HUDEP-2 (cell line): ENCODE measurements at regions not wholly inside any gene's neighbourhood (a gene's known extent, or its start where the extent isn't known, plus 50 kb on each side); places are given as distances from the start of the nearest gene placed in this dataset.

Experiments used
- DNase-seq, 76 experiments: peaks; one replicate each; lab custom pipeline; 2025; ENCODE audit not compliant: unreplicated experiment in 76 of 76; lab: John Stamatoyannopoulos, UW

DNA sequence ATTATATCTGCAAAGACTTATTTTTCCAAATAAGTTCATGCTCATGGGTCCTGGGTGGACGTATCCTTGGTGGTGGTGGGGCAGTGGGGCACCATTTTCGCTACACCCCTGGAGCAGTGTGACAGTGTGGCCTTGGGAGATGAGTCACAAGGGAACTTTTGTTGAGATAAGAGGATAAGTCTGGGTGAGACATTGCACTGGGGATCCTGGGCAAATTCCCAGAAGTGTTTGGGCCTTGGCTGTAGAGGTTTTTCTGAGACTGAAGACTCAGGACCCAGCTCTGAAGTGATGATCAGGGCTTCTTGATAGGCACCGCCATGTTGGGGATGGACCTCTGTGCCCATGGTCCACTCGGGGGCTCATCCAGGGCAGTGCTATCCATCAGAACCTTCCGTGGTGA lies 149.4 kb downstream of the MACROH2A1 start:
- peak in 43 of 76 experiments; percentile 7 to 66 (median 35) for DNase-seq

DNA sequence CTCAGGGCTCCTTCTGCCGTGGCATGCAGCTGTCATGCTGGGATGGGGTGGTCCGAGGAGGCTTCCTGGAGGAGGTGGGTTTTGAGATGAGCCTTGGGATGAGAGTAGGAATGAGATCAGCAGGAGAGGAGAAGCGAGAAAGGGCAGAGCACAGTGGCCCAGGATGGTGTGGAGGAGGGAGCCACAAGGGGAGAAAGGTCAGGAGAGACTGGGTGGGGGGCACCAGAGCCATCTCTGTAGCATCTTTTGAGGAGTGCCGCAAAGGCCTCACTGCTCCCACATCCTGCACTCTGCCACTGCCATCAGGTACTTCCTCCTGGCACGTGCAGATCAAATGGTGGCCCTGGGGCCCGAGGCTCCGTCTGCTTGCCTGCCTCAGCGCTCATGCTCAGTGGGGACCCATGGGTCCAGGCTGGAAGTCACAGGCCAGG lies 150.2 kb downstream of the MACROH2A1 start:
- DNase-seq, result no peak

DNA sequence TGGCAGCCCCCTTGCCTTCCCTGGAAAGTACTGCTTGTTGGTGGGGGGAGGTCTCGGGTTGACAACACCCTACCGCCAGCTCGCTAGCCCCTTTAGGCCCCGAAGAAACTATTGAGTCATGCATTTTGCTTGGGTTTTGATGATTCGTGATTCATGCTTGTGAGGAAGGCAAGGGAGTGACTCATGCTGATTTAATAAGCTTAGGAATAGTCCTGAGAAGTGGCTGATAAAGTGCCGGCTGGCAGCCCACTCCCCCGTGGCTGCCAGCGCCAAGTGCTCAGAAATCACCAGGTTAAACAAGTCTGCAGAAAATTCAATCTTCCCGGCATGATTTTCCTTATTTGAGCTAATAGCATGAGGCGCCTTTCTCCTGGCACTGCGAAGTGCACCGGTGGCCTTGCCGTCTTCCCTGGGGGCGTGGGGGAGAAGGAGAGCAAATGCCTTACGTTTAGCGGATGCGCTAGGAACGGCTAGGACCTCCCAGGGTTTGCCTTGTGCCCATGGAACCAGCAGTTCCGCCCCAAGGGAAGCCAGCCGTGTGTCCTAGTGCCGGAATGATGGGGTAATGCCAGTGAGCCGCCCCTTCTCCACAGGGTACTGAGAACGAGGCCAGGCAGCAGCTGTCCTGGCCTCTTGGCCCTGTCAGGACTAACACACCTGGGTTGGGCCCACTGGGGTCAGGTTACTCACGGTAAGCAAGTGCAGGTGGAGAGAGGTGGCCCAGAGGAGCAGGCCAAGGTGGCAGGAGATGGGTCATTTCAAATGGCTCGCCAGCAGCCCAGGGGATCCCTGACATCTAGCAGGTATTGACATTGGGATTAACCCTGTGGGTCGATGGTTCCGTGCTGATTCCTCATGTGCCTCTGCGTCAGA lies 151.9 kb downstream of the MACROH2A1 start:
- peak in 15 of 76 experiments; percentile 5 to 44 (median 20) for DNase-seq

DNA sequence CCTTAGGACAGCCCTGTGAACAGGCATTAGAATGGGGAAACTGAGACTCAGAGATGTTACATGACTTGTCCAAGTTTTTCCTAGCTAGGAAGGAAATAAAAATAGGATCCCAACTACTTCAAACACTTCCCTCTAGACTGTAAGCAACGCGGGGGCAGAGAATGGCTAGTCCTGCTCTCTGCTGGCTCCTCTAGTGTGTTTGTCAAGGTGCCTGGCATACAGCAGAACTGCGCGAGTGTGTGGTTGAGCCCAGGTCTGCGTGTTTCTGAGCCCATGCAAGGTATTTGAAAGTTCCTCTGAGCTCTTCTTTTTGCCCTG lies 152.5 kb downstream of the MACROH2A1 start:
- no peak for DNase-seq

DNA sequence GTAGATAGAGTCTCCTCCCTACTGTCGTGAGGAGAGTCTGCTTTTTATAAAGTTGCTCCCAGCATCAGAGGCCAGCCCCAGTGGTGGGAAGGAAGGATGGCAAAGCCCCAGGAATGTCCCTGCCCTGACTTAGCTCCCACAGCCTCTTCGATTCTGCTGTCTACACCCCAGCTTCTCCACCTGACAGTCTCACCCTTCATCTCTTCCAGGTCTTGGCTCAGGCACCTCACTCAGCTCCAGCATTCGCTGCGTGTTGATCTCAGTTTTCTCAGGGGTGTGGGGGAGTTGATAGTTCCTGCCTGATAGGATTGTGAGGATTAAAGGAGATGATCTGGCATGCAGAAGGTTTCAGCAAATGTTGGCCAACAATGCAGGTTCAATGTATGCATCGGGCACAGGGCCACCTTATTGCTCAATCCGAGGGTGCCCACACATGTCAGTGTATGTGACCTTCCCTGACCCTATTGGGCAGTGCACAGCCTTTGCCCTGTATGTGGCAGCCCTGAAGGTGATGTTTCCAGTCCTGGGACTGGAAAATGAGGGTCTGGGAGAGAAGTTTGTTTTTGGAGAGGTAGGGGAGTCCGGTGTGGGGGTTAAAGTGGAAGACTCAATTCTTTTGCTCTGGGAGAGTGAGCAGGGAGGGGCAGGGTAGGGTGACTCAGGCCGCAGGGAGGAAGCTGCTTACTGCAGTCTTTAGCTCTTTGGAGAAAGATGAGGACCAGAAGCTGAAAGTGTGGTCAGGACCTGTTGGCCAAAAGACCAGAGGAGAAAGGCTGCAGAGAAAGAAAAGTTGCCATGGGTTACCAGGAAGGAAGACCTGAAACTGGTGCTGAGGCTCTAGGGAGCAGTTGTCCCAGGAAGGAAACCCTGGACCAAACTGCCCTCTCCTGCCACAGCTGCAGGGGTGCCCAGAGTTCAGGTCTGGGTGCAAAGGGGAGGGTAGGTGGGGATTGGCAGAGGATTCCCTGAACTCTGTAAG lies 153.2 kb downstream of the MACROH2A1 start:
- DNase-seq, result no peak

- DNase-seq, result no peak
These were observed 154.4 kb downstream of the MACROH2A1 start for GRCh38 chr5:135244620-135245021.

- DNase-seq, result no peak
These were observed 155.3 kb downstream of the MACROH2A1 start for GRCh38 chr5:135243556-135244285.

DNA sequence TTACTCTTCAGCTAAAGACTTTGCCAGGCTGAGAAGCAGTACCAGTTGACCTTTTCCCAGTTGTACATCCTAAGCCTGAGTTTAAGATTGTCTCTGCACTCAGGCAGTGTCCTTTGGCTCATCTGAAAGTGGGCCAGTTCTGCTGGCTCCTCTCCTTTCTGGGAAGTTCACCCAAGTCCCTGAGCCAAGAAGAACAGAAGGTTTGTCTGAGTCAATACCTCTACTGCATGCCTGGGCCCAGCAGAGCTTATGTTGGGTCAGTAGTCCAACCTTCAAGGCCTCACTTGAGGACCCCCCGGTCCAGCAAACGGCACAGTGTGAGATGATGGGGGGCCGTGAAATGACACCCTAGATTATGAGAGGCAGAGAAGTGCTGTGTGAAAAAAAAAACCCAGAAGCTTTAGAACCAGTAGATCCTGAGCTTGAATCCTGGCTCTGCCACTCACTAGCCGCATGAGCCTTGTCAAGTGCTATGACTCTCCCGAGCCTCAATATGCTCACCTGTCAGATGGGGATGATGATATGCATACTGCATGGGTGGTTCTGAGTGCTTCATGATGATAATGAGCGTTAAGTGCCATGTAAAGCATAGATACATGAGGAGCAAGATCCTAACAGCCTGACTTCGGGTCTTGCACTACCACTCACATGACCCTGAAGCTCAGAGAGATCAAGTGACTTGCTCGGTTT lies 156.0 kb downstream of the MACROH2A1 start:
- no peak for DNase-seq

GRCh38 chr5:135242021-135242865 lies 156.8 kb downstream of the MACROH2A1 start:
- no peak for DNase-seq

DNA sequence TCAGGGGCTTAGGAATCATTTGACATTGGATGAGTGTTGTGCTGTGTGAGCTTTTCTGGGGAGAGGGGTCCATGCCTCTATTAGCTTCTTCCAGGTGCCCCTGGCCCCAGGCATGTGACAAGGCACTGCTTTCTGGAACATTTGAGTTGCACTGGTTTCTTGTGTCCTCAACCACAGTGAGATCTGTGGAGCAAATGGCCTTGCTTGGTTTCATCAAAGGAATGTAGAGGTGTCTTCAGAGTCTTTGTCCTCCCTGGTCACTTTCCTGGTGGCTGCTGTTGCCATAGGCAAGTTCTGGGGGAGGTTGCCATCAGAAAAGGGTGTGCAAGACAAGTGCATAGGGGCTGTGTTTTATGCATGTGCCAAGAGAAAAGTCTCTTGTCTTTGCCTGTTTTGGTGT lies 157.5 kb downstream of the MACROH2A1 start:
- DNase-seq, result no peak

GRCh38 chr5:135240781-135241360 lies 158.2 kb downstream of the MACROH2A1 start:
- DNase-seq, result no peak

- DNase-seq, result no peak
These were observed 158.8 kb downstream of the MACROH2A1 start for GRCh38 chr5:135240283-135240633.

DNA sequence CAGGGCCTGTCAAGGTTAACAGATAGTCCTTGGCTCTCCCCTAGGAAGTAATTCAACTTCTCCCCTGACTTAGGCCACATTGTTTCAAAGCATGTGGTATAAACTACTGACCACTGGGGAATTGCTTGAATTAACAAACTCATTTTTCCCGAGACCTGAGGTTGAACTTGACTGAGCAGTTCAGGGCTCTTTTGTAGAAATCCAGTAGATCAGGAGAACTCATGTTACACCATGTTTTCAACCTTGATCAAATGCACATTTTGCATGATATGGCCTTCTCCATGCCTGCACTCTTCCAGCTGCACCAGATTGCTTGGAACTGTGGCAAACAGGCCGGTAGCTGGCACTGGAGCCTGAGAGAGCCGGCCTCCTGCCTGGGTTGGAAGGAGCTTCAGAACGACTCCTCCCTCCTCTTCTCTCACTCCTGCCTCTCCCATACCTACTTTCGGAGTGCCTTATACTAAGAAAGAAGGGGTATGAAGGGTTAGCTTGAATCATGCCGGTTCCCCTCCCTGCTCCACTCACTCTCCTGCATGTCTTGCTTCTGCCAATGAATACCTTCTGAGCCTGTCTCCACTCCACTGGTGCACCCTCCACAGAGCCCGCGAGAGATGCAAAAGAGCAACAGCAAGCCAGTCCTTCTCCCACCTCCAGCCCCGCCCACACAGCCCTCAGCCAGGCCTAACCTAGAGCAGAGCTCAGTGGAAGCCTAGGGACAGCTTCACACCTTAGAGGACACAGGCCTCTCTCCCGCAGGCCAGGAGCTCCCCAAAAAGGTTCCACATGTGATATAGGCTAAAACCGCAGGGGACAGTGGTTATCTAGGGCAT lies 159.4 kb downstream of the MACROH2A1 start:
- no peak for DNase-seq

GRCh38 chr5:135238622-135239452 lies 160.2 kb downstream of the MACROH2A1 start:
- DNase-seq, result no peak

- DNase-seq, result no peak
These were observed 161.3 kb downstream of the MACROH2A1 start for GRCh38 chr5:135237748-135238103.

- no peak for DNase-seq
These were observed 161.9 kb downstream of the MACROH2A1 start for GRCh38 chr5:135236908-135237747.
